Kidney epithelial cell (primary cell): ENCODE measurements at regions not wholly inside any gene's neighbourhood (a gene's known extent, or its start where the extent isn't known, plus 50 kb on each side); places are given as distances from the start of the nearest gene placed in this dataset.
"Not testable (repeated sequence)": the region's sequence is repeated elsewhere in the genome, so short reads cannot be mapped to it uniquely, and the experiment has no call there.

Experiments used
- DNase-seq: peaks from one replicate; pipeline ENCODE4 v3.0.0-alpha.2; 2010; ENCODE audit warnings: low read depth
- H3K27me3 ChIP-seq: 2 replicates; pipeline ENCODE4 v1.6.0; 2011; ENCODE audit warnings: low read length; ENCODE audit not compliant: control insufficient read depth, insufficient read depth
- H3K36me3 ChIP-seq: 2 replicates; pipeline ENCODE4 v1.5.1; 2011; ENCODE audit warnings: low read length; ENCODE audit not compliant: control insufficient read depth, insufficient read depth
- H3K4me3 ChIP-seq: 2 replicates; pipeline ENCODE4 v1.5.1; 2011; ENCODE audit warnings: low read depth, mild to moderate bottlenecking, control low read depth, low read length
- CTCF ChIP-seq: IDR thresholded peaks from 2 replicates; pipeline ENCODE4 v1.5.1; 2011; ENCODE audit warnings: mild to moderate bottlenecking, moderate library complexity, low read length, control low read depth, inconsistent platforms; ENCODE audit not compliant: insufficient read depth, poor library complexity, severe bottlenecking

GRCh38 chr18:1513519-1513918, 608.8 kb downstream of the ADCYAP1 start:
- no peaks in the 10 kb centered on the region for H3K36me3 ChIP-seq
- peak; percentile 22 for TF ChIP-seq CTCF
- H3K4me3 ChIP-seq, result no peak overlapping the region
- no peak for DNase-seq
- H3K27me3 ChIP-seq, result no peaks in the 10 kb centered on the region

- DNase-seq, H3K27me3 ChIP-seq, H3K36me3 ChIP-seq, H3K4me3 ChIP-seq: not testable (repeated sequence)
Observed at GRCh38 chr18:1521588-1522248, 617.0 kb downstream of the ADCYAP1 start.

GRCh38 chr18:1522249-1522615, 617.6 kb downstream of the ADCYAP1 start:
- Histone ChIP-seq H3K36me3 (no peaks in the 10 kb centered on the region), H3K27me3 (no peaks in the 10 kb centered on the region), H3K4me3 (no peak overlapping the region)
- no peak for DNase-seq
- TF ChIP-seq CTCF, result no peak

GRCh38 chr18:1526991-1527390, 622.3 kb downstream of the ADCYAP1 start:
- DNase-seq, result no peak
- no peaks in the 10 kb centered on the region for H3K27me3 ChIP-seq

GRCh38 chr18:1527805-1528204, 623.1 kb downstream of the ADCYAP1 start:
- no peak for DNase-seq
- Histone ChIP-seq H3K27me3 (no peaks in the 10 kb centered on the region), H3K36me3 (no peaks in the 10 kb centered on the region), H3K4me3 (no peak overlapping the region)
- no peak for TF ChIP-seq CTCF

More at GRCh38 chr18:1526991-1527390, 622.3 kb downstream of the ADCYAP1 start:
- H3K4me3 ChIP-seq, result no peak overlapping the region
- no peak for TF ChIP-seq CTCF
- no peaks in the 10 kb centered on the region for H3K36me3 ChIP-seq

GRCh38 chr18:1528447-1528846, 623.8 kb downstream of the ADCYAP1 start:
- Histone ChIP-seq H3K27me3 (no peaks in the 10 kb centered on the region), H3K4me3 (no peak overlapping the region), H3K36me3 (no peaks in the 10 kb centered on the region)
- DNase-seq, result no peak
- TF ChIP-seq CTCF, result no peak
